OCI-M1 (cell line): ENCODE measurements at regions not wholly inside any gene's neighbourhood (a gene's known extent, or its start where the extent isn't known, plus 50 kb on each side); places are given as distances from the start of the nearest gene placed in this dataset.

ENCODE experiments used
- DNase-seq: peaks from one replicate; lab custom pipeline; 2025; lab: John Stamatoyannopoulos, UW

DNA sequence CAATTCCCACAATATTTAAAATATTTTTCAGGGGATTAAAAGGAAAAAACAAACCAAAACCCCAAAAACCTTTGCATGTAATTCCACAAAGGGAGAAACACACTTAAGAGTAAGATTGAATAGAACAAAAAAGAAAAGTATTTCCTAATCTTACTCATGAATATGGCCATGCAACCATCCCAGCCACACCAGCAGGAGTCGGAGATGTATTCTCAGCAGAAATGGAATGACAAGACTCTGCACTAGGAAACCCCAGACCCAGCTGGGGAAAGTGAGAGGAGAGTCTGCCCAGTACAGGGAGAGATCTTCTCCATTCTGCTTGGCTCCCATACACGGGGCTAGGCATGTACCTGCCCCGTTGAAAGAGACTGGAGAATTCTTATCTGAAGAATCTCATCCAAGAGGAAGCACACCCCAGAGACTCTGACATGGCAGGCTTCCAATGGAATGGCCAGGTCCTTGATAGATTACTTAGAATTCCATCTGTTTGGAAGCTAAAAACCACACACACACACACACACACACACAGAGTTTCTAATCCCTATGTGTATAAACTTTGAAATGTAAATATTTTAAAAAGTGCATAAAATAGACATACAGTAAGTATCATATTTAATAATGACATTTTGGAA lies 118.8 kb downstream of the GADD45G start:
- DNase-seq, result no peak

DNA sequence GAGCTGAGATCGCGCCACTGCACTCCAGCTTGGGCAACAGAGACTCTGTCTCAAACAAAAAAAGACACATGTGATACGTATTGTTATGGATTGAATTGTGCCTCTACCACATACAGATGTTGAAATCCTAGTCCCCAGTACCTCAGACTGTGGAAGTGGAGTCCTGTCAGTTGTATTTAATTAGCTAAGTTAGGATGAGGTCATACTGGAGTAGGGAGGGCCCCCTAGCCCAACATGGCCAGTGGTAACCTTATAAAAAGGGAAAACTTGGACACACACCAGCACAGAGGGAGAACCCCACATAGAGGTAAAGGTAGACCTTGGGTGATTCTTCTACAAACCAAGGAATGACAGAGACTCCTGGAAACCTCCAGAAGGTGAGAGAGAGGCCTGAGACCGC lies 119.8 kb downstream of the GADD45G start:
- DNase-seq, result no peak

GRCh38 chr9:89725271-89725670 lies 120.5 kb downstream of the GADD45G start:
- no peak for DNase-seq

DNA sequence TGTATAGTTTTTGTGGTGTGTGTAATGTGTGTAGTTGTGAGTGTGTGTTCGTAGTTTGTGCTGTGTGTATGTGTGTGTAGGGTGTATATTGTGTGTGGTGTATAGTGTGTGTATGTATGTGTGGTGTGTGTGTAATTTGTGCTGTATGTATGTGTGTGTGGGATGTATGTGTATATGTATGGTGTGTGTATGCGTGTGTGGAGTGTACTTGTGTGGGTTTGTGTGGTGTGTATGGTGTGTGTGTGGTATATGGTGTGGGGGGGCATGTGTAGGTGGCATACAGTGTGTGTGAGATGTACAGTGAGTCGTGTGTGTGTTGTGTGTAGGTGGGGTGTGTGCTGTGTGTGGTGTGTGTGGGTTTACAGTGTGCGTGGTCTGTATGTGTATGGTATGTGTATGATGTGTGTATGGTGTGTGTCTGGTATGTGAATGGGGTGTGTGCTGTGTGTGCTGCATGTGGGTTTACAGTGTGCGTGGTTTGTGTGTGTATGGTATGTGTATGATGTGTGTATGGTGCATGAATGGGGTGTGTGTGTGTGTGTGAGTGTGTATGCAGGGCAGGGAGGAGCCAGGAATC lies 125.2 kb downstream of the GADD45G start:
- DNase-seq, result no peak

DNA sequence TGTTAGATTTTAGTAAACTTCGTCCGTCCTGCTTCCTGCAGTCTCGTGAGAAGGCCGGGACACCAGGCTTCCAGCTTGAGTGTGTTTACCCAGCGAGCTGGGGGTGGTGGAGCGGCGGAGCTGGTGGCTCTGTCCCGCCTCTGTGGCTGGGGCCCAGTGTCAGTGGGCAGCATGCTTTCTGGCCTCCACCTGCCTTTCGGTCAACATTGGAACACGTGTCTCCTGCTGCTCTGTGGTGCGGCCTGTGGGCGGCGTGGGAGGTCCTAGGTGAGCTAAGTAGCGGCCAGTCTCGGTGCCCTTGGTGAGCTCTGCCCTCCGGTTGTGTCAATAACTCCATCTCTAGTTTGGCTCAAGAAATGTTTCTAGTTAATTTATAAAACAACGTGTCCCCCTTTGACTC lies 125.9 kb downstream of the GADD45G start:
- DNase-seq, result no peak

GRCh38 chr9:89731262-89732182 lies 126.7 kb downstream of the GADD45G start:
- no peak for DNase-seq

GRCh38 chr9:89732295-89732938 lies 127.6 kb downstream of the GADD45G start:
- DNase-seq, result no peak

GRCh38 chr9:89732939-89733324 lies 128.1 kb downstream of the GADD45G start:
- DNase-seq, result no peak

DNA sequence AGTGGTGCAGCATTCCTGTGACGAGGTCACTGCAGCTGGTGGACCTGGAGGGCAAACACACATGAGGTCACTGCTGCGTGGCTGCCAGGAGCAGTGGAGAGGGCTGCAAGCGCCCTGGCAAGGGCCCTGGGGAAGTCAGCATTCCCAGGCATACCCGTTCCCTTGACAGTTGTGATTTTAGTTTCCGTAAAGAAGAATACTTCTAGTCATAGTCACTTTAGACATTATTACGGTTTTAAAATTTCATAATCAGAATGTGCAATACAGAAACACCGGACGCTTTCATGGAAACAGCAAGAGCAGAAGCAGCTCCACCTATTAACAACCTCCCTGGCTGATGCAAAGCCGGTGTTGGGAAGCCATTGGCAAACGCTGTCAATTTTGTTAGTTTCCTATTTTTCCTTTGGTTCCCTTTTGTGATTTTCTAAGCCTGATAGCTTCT lies 129.8 kb downstream of the GADD45G start:
- no peak for DNase-seq

GRCh38 chr9:89738137-89738932 lies 133.5 kb downstream of the GADD45G start:
- DNase-seq, result no peak

DNA sequence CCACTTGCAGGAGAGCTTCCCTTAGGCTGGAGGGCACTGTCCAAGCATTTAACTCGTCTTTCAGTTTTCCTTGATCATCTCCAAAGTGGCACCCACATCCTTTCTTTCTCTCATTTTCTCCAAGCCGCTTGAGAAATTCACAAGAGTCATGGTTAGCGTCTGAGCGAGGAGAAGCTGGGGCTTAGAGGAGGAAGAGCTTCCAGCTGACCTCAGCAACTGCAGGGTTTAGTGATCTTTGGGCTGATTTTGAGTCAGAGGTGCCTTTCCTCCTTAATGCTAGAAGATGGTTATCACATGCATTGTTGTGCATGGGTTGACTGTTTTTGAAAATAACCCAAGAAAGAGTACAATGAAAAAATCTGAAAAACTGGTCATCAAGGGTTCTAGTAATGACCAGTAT lies 134.7 kb downstream of the GADD45G start:
- no peak for DNase-seq

GRCh38 chr9:89739916-89740315 lies 135.1 kb downstream of the GADD45G start:
- no peak for DNase-seq

DNA sequence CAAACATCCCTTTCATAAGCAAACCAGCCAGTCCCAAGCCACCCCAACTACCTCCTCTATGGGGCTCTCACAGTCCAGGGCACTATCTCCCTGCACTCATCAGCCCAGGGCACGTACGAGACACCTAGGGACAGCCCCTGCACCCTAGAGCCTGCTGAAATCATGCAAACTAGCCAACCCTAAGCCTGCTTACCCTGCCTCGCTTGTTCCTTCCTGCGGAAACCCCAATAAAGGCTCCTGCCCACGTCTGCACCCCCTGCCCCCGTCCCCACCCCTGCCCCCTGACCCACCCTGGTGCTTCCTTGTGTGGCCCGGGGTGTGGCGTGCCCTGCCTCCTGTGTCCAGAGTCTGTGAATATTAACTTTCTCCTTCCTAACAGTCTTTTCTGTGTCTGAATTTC lies 135.9 kb downstream of the GADD45G start:
- DNase-seq, result no peak

GRCh38 chr9:89742660-89743059 lies 137.8 kb downstream of the GADD45G start:
- no peak for DNase-seq

DNA sequence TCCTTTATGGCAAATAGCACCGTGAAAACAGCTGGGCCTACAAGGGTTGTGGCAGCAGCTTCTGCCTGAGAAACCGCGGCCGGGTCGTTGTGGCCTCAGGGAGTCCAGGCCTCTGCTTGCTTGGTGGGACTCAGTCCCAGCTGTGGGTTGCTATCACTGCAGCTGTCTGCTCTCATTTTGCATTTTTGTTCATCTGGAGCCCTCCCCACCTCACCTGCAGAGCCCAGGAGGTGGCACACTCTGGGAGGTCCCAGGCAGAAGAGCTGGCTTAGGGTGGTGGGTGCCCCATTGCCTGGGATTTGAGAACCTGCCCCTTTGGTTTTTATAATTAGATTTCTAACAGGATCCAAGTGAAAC lies 138.4 kb downstream of the GADD45G start:
- DNase-seq, result no peak

DNA sequence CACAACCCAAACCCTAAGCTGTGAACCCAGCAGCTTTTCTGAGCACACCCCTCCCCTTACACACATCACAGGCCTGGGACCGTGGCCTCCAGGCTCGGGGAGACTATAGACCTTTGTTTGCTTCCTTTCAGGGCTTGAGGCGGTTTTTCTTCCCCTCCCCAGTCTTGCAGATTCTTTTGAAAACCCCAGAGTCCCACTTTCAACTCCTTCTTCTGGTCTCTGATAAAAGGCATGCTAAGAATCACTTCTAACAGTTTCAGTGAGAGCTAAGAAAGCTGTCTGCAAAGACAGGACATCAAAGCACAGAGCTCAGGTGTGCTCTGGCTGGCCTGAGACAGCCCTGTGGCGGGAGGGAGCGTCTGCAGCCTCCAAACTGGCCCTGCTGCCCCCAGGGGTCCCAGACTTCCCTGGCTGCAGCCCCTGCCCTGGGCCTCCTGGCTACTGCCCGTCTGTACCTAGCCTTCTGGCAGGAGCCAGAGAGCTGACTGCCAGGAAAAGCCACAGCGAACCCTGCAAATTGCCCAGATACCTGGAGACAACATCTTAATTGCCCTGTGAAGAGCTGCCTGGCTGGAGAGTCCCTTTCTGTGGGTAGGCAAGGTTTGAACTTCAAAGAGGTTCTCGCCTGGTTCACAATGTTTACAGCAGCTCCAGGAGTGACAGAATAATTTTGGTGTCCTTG lies 138.9 kb downstream of the GADD45G start:
- DNase-seq, result no peak

GRCh38 chr9:89744255-89744648 lies 139.4 kb downstream of the GADD45G start:
- DNase-seq, result no peak

GRCh38 chr9:89744730-89745129 lies 139.9 kb downstream of the GADD45G start:
- no peak for DNase-seq

DNA sequence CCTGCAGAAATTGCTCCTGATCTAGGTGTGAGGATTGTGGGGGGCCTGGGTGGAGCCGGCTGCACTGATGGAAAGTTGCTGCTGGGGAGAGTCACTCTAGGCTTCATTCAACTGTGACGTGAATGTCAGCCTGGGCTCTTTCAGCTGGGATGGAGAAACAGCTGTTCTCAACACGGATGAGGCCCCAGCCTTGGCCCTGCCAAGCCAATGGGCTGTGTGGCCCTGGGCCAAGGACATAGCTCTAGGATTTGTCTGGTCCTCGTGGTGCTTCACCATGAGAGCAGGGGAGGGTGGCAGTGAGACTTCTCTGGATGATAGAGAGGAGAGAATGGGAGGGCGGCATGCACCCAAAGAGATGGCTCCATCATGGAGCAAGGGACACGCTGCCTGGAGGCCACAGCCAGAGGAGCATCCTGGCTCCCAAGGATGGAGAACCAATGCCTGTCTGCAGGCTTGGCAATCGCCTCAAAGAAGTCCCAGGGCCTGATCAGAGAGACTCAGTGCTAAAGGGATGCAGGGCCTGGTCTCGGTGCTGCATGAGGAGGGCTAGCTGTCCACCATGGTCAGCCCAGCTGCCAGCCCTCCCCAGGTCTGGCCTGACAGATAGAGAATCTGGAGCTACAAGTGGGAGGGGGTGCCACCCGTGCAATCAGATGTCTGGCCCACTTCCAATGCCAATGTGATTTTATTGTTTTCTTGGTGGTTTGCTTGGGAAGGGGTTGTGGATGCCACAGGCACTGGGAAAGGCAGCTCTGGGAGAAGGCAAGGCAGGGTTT lies 141.0 kb downstream of the GADD45G start:
- no peak for DNase-seq

DNA sequence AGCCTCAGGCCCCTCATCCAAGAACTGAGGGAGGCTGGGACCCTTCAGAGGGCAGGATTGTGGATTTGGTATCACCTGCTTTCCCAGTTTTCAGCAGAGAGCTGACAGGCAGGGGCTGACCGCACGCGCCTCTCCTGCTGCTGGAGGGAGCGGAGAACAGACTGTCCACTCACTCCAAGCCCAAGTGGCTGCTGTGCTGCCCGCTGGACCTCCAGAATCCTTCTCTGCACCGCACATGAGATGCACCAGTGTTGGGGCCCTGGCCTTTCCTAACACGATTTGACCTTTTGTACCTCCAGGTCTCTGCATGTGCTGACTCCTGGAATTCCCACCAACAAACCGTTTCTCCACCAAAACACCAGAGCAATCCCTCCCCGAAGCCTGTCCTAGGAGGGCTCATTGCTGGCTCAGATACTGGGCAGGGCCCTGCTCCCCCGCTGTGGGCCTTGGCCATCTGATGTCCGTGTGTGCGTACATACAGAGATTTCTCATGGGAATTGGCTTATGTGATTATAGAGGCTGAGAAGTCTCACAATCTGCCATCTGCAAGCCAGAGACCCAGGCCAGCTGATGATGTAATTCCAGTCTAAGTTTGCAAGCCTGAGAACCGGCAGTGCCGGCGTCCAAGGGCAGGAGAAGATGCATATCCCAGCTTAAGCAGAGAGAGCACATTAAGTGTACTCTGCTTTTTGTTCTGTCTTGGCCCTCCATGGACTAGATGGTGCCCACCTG lies 141.7 kb downstream of the GADD45G start:
- peak; percentile 12 for DNase-seq
